HEK293 (cell line): ENCODE measurements at regions not wholly inside any gene's neighbourhood (a gene's known extent, or its start where the extent isn't known, plus 50 kb on each side); places are given as distances from the start of the nearest gene placed in this dataset.

Experiments used
- CTCF ChIA-PET: fragments of 350-600 bp; formaldehyde crosslinking; extraction: SDS; loops from one replicate; lab custom pipeline; 2021; ENCODE audit warnings: antibody characterized with exemption; lab: Yijun Ruan, JAX
- POLR2A ChIA-PET: fragments of 300-600 bp; formaldehyde crosslinking; extraction: SDS; loops from one replicate; lab custom pipeline; 2020; ENCODE audit warnings: antibody characterized with exemption, inconsistent platforms; lab: Yijun Ruan, JAX
- H3K27ac ChIP-seq: fragments of 200-500 bp; sonication (Bioruptor generic); 2 replicates; pipeline ENCODE4 v1.5.1; 2014; ENCODE audit warnings: low read depth, low read length, control low read depth, inconsistent platforms; ENCODE audit errors: extremely low read depth
- H3K36me3 ChIP-seq, 2 experiments: fragments of 200-500 bp in 1 of 2; sonication (Bioruptor generic) in 1 of 2; 1 replicate in 1 of 2; 2 replicates in 1 of 2; pipeline ENCODE4 v1.5.1; 2014 to 2017; ENCODE audit warnings: inconsistent platforms in 2 of 2, low read length in 2 of 2; ENCODE audit not compliant: control insufficient read depth in 2 of 2, insufficient read depth in 1 of 2
- H3K4me1 ChIP-seq: fragments of 200-500 bp; sonication (Bioruptor generic); 2 replicates; pipeline ENCODE4 v1.5.1; 2014; ENCODE audit warnings: mild to moderate bottlenecking, low read length, inconsistent platforms; ENCODE audit not compliant: control insufficient read depth, insufficient read depth
- H3K4me3 ChIP-seq: 2 replicates; pipeline ENCODE4 v1.5.1; 2011; ENCODE audit warnings: low read depth, mild to moderate bottlenecking, control low read depth, low read length, moderate library complexity
- H3K9me3 ChIP-seq: fragments of 200-500 bp; sonication (Bioruptor generic); 2 replicates; pipeline ENCODE4 v1.5.1; 2014; ENCODE audit warnings: low read depth, low read length, inconsistent platforms; ENCODE audit not compliant: control insufficient read depth, insufficient read depth
- BCL11B ChIP-seq: fragments of 450-650 bp; formaldehyde crosslinking; IDR thresholded peaks from 2 replicates; pipeline ENCODE4 v1.5.1; 2016; ENCODE audit warnings: low read depth, missing biosample characterization, missing genetic modification characterization
- GFI1B ChIP-seq: fragments of 450-650 bp; formaldehyde crosslinking; IDR thresholded peaks from 2 replicates; pipeline ENCODE4 v1.5.1; 2016; ENCODE audit warnings: missing biosample characterization, missing genetic modification characterization
- GLI2 ChIP-seq: fragments of 450-650 bp; formaldehyde crosslinking; IDR thresholded peaks from 2 replicates; pipeline ENCODE4; 2017; ENCODE audit warnings: missing biosample characterization, missing genetic modification characterization, low read depth, borderline replicate concordance
- KLF16 ChIP-seq: fragments of 450-650 bp; formaldehyde crosslinking; IDR thresholded peaks from 2 replicates; pipeline ENCODE4 v1.5.1; 2017; ENCODE audit warnings: missing biosample characterization, missing genetic modification characterization
- SETDB1 ChIP-seq: IDR thresholded peaks from one replicate; pipeline ENCODE4 v1.6.1; 2017; ENCODE audit warnings: mild to moderate bottlenecking, low read length, moderate library complexity, mixed read lengths; ENCODE audit not compliant: insufficient read length
- ZFP41 ChIP-seq: fragments of 450-650 bp; formaldehyde crosslinking; IDR thresholded peaks from 2 replicates; pipeline ENCODE4 v1.5.1; 2016; ENCODE audit warnings: missing biosample characterization, missing genetic modification characterization, borderline replicate concordance
- ZNF157 ChIP-seq: fragments of 450-650 bp; formaldehyde crosslinking; IDR thresholded peaks from 2 replicates; pipeline ENCODE4 v1.5.1; 2016; ENCODE audit warnings: missing biosample characterization, missing genetic modification characterization
- ZNF302 ChIP-seq: fragments of 450-650 bp; formaldehyde crosslinking; IDR thresholded peaks from 2 replicates; pipeline ENCODE4 v1.5.1; 2016; ENCODE audit warnings: missing biosample characterization, missing genetic modification characterization, low read depth
- ZNF324 ChIP-seq: fragments of 450-650 bp; formaldehyde crosslinking; IDR thresholded peaks from 2 replicates; pipeline ENCODE4 v1.5.1; 2016; ENCODE audit warnings: missing biosample characterization, missing genetic modification characterization
- ZNF48 ChIP-seq: fragments of 450-650 bp; formaldehyde crosslinking; IDR thresholded peaks from 2 replicates; pipeline ENCODE4 v1.5.1; 2016; ENCODE audit warnings: missing biosample characterization, missing genetic modification characterization
- ZNF560 ChIP-seq: fragments of 450-650 bp; formaldehyde crosslinking; IDR thresholded peaks from 2 replicates; pipeline ENCODE4 v1.5.1; 2017; ENCODE audit warnings: missing biosample characterization, missing genetic modification characterization, borderline replicate concordance
- ZNF561 ChIP-seq: fragments of 450-650 bp; IDR thresholded peaks from 2 replicates; pipeline ENCODE4 v1.5.1; 2018; ENCODE audit warnings: missing biosample characterization, missing genetic modification characterization, borderline replicate concordance
- ZNF658 ChIP-seq: fragments of 450-650 bp; formaldehyde crosslinking; IDR thresholded peaks from 2 replicates; pipeline ENCODE4; 2016; ENCODE audit warnings: missing biosample characterization, missing genetic modification characterization
- TF ChIP-seq, protein P1 (sequence below): fragments of 450-650 bp; formaldehyde crosslinking; IDR thresholded peaks from 2 replicates; pipeline ENCODE4 v1.5.1; 2016; ENCODE audit warnings: missing biosample characterization, missing genetic modification characterization
- TF ChIP-seq, protein P2 (sequence below): fragments of 450-650 bp; formaldehyde crosslinking; IDR thresholded peaks from 2 replicates; pipeline ENCODE4 v1.5.1; 2016; ENCODE audit warnings: missing biosample characterization, missing genetic modification characterization
- TF ChIP-seq, protein P3 (sequence below): fragments of 450-650 bp; formaldehyde crosslinking; IDR thresholded peaks from 2 replicates; pipeline ENCODE4 v1.5.1; 2017; ENCODE audit warnings: missing biosample characterization, missing genetic modification characterization
- TF ChIP-seq, protein P4 (sequence below): fragments of 450-650 bp; formaldehyde crosslinking; IDR thresholded peaks from 2 replicates; pipeline ENCODE4 v1.5.1; 2016; ENCODE audit warnings: missing biosample characterization, missing genetic modification characterization
- TF ChIP-seq, protein P5 (sequence below): fragments of 450-650 bp; formaldehyde crosslinking; IDR thresholded peaks from 2 replicates; pipeline ENCODE4 v1.5.1; 2017; ENCODE audit warnings: missing biosample characterization, missing genetic modification characterization

DNA sequence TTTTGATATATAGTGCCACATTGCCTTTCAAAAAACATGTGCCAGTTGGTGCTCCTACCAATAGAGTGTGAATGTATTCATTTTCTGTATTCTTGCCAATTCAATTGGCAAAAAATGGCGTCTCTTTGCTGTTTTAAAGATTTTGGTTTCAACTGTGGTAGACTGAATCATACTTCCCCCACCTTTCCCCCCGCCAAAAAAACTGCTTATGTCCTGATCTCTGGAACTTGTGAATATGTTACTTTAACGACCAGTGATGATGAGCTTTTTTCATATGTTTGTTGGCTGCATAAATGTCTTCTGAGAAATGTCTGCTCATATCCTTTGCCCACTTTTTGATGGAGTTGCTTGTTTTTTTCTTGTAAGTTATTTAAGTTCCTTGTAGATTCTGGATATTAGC, 325.1 kb upstream of the KCNJ16 start (continued):
- TF ChIP-seq ZNF48 (tag by site-specific recombination), result no peak
- TF ChIP-seq GFI1B (tag by site-specific recombination), result no peak
- no peak for TF ChIP-seq KLF16 (tag by site-specific recombination)
- no peak for TF ChIP-seq ZNF561 (tag by site-specific recombination)
- no peak for TF ChIP-seq ZNF560 (tag by site-specific recombination)

DNA sequence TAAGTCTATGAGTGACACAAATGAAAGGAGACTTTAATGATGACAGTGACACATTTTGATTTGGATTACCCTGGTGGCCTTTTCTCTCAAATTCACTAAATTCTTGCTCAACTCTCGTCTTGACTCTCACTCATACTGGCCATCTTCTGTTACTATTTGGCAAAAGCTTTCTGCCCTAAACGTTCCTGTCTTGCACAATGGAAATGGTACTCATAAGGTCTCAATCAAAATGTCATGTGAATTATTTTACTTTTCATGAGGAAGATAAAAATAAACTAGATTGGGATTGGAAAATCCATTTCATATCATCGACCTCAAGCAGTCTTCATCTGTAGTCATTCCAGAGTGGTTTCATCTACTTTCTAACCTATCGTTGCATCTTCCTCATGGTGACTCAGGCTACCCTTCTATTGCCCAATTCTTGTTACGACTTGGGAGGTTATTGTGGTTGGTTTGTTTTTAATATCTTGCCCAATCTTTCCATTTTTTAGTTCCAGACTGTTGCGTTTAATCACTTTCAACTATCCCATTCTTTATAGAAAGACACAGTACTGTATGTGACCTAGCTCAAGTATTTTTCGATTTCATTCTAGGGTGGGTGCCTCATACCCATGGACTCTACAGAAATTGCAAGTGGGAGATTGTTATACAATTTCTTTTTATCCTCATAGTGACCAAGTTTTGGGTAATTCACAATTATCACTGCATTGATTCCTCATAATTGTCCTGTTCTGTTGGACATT, 317.2 kb upstream of the KCNJ16 start:
- TF ChIP-seq, protein P1, sequence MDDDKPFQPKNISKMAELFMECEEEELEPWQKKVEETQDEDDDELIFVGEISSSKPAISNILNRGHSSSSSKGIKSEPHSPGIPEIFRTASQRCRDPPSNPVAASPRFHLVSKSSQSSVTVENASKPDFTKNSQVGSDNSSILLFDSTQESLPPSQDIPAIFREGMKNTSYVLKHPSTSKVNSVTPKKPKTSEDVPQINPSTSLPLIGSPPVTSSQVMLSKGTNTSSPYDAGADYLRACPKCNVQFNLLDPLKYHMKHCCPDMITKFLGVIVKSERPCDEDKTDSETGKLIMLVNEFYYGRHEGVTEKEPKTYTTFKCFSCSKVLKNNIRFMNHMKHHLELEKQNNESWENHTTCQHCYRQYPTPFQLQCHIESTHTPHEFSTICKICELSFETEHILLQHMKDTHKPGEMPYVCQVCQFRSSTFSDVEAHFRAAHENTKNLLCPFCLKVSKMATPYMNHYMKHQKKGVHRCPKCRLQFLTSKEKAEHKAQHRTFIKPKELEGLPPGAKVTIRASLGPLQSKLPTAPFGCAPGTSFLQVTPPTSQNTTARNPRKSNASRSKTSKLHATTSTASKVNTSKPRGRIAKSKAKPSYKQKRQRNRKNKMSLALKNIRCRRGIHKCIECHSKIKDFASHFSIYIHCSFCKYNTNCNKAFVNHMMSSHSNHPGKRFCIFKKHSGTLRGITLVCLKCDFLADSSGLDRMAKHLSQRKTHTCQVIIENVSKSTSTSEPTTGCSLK (tag by site-specific recombination), result no peak
- TF ChIP-seq, protein P2, sequence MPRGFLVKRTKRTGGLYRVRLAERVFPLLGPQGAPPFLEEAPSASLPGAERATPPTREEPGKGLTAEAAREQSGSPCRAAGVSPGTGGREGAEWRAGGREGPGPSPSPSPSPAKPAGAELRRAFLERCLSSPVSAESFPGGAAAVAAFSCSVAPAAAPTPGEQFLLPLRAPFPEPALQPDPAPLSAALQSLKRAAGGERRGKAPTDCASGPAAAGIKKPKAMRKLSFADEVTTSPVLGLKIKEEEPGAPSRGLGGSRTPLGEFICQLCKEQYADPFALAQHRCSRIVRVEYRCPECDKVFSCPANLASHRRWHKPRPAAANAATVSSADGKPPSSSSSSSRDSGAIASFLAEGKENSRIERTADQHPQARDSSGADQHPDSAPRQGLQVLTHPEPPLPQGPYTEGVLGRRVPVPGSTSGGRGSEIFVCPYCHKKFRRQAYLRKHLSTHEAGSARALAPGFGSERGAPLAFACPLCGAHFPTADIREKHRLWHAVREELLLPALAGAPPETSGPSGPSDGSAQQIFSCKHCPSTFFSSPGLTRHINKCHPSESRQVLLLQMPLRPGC (tag by site-specific recombination), result no peak
- TF ChIP-seq ZNF302 (tag by site-specific recombination), result no peak
- TF ChIP-seq, protein P3, sequence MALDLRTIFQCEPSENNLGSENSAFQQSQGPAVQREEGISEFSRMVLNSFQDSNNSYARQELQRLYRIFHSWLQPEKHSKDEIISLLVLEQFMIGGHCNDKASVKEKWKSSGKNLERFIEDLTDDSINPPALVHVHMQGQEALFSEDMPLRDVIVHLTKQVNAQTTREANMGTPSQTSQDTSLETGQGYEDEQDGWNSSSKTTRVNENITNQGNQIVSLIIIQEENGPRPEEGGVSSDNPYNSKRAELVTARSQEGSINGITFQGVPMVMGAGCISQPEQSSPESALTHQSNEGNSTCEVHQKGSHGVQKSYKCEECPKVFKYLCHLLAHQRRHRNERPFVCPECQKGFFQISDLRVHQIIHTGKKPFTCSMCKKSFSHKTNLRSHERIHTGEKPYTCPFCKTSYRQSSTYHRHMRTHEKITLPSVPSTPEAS (tag by site-specific recombination), result no peak
- no peak for TF ChIP-seq ZNF658 (tag by site-specific recombination)
- TF ChIP-seq KLF16 (tag by site-specific recombination), result no peak
- ChIA-PET POLR2A (no interaction called here), CTCF (interaction anchor here (0.6 kb wide), 1 partner anchor 1322 kb away, joined by 3 read pairs; no protein-coding TSS in a partner anchor)
- no peaks in the 10 kb centered on the region for H3K36me3 ChIP-seq
- H3K27ac ChIP-seq, result no peak overlapping the region
- H3K4me3 ChIP-seq, result no peak overlapping the region
- H3K9me3 ChIP-seq, result no peaks in the 10 kb centered on the region
- H3K4me1 ChIP-seq, result no peaks in the 10 kb centered on the region

DNA sequence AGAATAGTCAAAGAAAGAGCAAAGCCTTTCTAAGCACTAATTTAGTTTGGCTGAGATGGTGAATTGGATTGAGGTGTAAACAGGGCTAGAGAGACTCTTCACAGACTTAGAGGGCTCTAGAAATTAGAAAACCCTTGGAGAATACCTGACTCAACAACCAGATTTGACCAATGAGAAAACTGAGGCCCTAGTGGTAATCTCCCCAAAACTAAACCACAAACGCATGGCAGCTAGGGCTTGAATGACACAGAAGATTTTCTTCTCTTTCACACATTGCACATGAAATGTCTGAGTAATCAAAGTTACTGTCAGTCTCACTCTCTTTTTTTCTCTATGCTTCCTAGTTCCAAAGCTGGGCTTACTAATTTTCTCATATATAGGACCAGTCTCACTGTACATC, 314.5 kb upstream of the KCNJ16 start:
- H3K27ac ChIP-seq, result no peak overlapping the region
- H3K4me1 ChIP-seq, result no peaks in the 10 kb centered on the region
- TF ChIP-seq GLI2, result no peak
- no peak for TF ChIP-seq SETDB1
- TF ChIP-seq ZNF324 (tag by site-specific recombination), result no peak
- TF ChIP-seq, protein P4, sequence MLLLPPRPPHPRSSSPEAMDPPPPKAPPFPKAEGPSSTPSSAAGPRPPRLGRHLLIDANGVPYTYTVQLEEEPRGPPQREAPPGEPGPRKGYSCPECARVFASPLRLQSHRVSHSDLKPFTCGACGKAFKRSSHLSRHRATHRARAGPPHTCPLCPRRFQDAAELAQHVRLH, result no peak
- TF ChIP-seq BCL11B (tag by site-specific recombination), result no peak
- no peak for TF ChIP-seq ZFP41 (tag by site-specific recombination)
- TF ChIP-seq ZNF157 (tag by site-specific recombination), result no peak
- TF ChIP-seq, protein P5, sequence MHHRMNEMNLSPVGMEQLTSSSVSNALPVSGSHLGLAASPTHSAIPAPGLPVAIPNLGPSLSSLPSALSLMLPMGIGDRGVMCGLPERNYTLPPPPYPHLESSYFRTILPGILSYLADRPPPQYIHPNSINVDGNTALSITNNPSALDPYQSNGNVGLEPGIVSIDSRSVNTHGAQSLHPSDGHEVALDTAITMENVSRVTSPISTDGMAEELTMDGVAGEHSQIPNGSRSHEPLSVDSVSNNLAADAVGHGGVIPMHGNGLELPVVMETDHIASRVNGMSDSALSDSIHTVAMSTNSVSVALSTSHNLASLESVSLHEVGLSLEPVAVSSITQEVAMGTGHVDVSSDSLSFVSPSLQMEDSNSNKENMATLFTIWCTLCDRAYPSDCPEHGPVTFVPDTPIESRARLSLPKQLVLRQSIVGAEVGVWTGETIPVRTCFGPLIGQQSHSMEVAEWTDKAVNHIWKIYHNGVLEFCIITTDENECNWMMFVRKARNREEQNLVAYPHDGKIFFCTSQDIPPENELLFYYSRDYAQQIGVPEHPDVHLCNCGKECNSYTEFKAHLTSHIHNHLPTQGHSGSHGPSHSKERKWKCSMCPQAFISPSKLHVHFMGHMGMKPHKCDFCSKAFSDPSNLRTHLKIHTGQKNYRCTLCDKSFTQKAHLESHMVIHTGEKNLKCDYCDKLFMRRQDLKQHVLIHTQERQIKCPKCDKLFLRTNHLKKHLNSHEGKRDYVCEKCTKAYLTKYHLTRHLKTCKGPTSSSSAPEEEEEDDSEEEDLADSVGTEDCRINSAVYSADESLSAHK, result no peak

More for the DNA sequence above, 314.5 kb upstream of the KCNJ16 start:
- CTCF ChIA-PET, result no interaction called here
- Histone ChIP-seq H3K36me3 (no peaks in the 10 kb centered on the region), H3K4me3 (no peak overlapping the region), H3K9me3 (no peaks in the 10 kb centered on the region)
- POLR2A ChIA-PET, result no interaction called here
